Cardiac muscle cell (in vitro differentiated cells and primary cell): ENCODE measurements at regions not wholly inside any gene's neighbourhood (a gene's known extent, or its start where the extent isn't known, plus 50 kb on each side); places are given as distances from the start of the nearest gene placed in this dataset.

Source experiments
- DNase-seq, 2 donors: peaks; one replicate each; pipeline versions ENCODE4 v3.0.0 to v3.0.0-alpha.2; 2010 to 2017; ENCODE audit warnings: low read depth in 1 of 2, low spot score in 1 of 2
- H3K27ac ChIP-seq: fragments of 200-600 bp; sonication (generic); 2 replicates; pipeline ENCODE4 v1.5.1; 2016
- H3K27me3 ChIP-seq: fragments of 200-600 bp; sonication (generic); 2 replicates; pipeline ENCODE4 v1.6.0; 2016; ENCODE audit warnings: control low read depth
- H3K36me3 ChIP-seq: fragments of 200-600 bp; sonication (generic); 2 replicates; pipeline ENCODE4 v1.5.1; 2016; ENCODE audit warnings: control low read depth
- H3K4me1 ChIP-seq: fragments of 200-600 bp; sonication (generic); 2 replicates; pipeline ENCODE4 v1.8.1; 2017; ENCODE audit warnings: low read depth, mild to moderate bottlenecking, mixed run types
- H3K4me3 ChIP-seq: fragments of 200-600 bp; sonication (generic); 2 replicates; pipeline ENCODE4 v1.5.1; 2016; ENCODE audit warnings: mild to moderate bottlenecking
- H3K9me3 ChIP-seq: fragments of 200-600 bp; sonication (generic); 2 replicates; pipeline ENCODE4 v1.5.1; 2017; ENCODE audit warnings: low read depth, mild to moderate bottlenecking, control low read depth
- TF ChIP-seq, protein P1 (sequence below): IDR thresholded peaks from 2 replicates; pipeline ENCODE4 v1.5.1; 2012; ENCODE audit warnings: low read depth, mild to moderate bottlenecking, low read length

DNA sequence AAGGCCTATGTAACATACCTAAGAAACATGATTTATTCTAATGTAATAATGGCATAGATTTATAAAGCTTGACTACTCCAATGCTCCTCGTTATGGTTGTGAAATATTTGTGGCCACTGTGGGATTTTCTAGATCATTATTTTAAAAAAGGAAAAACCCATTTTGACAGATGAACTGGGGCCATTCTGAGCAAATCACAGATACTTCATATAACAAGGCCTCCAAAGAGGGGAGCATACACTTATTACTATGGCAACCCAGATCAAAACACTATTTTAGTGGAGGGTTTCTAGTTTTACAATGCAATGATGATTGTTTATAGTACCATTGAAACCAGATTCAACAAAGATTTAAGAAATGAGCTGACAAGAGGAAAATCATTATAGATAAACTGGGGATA, 346.6 kb downstream of the ZNF326 start:
- Histone ChIP-seq H3K4me1 (no peaks in the 10 kb centered on the region), H3K4me3 (no peak overlapping the region), H3K27ac (no peak overlapping the region), H3K36me3 (no peaks in the 10 kb centered on the region), H3K27me3 (no peaks in the 10 kb centered on the region), H3K9me3 (no peaks in the 10 kb centered on the region)
- DNase-seq, result no peak
- TF ChIP-seq, protein P1, sequence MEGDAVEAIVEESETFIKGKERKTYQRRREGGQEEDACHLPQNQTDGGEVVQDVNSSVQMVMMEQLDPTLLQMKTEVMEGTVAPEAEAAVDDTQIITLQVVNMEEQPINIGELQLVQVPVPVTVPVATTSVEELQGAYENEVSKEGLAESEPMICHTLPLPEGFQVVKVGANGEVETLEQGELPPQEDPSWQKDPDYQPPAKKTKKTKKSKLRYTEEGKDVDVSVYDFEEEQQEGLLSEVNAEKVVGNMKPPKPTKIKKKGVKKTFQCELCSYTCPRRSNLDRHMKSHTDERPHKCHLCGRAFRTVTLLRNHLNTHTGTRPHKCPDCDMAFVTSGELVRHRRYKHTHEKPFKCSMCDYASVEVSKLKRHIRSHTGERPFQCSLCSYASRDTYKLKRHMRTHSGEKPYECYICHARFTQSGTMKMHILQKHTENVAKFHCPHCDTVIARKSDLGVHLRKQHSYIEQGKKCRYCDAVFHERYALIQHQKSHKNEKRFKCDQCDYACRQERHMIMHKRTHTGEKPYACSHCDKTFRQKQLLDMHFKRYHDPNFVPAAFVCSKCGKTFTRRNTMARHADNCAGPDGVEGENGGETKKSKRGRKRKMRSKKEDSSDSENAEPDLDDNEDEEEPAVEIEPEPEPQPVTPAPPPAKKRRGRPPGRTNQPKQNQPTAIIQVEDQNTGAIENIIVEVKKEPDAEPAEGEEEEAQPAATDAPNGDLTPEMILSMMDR, result no peak

DNA sequence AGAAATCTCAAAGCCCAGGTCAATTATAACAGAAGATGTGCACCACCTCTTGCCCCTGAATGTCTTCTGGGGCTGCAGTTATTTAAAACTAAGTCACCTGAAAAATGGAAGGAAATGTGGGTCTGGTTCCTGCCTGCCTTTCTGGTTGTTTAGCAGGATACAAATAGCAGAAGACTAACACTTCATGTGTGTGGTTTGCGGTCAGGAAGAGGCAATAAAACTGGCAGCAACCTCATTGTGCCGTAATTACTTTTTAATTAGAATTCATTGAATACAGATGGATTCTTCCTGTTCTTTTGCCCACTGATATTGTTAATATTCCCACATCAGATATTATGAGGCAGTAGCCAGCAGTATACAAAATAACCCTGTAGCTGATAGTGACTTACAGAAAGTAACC, 345.7 kb downstream of the ZNF326 start:
- Histone ChIP-seq H3K9me3 (no peaks in the 10 kb centered on the region), H3K27ac (no peak overlapping the region), H3K4me3 (no peak overlapping the region), H3K36me3 (no peaks in the 10 kb centered on the region), H3K4me1 (no peaks in the 10 kb centered on the region), H3K27me3 (no peaks in the 10 kb centered on the region)
- TF ChIP-seq, protein P1, result no peak
- no peak for DNase-seq

DNA sequence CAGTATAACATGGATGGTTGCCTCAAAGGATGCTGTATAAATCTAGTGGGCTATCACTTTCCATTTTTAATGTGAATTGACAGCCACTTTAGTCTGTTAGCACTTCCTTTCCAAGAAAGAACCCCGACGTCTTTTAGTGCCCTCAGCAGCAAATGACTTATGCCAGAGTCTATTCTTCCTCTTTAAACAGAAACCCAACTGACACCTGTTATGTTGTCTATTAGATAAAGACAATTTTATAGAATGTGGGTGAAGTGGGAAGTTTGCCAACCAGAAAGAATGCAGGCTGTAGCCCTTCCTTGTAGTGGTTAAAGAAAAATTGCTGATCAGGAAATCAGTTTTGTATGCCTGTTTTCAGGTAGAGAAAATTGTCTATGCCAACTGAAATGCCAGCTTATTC, 344.9 kb downstream of the ZNF326 start:
- Histone ChIP-seq H3K36me3 (no peaks in the 10 kb centered on the region), H3K27me3 (no peaks in the 10 kb centered on the region), H3K4me3 (no peak overlapping the region), H3K27ac (no peak overlapping the region), H3K4me1 (no peaks in the 10 kb centered on the region), H3K9me3 (no peaks in the 10 kb centered on the region)
- TF ChIP-seq, protein P1, result no peak
- no peak for DNase-seq

DNA sequence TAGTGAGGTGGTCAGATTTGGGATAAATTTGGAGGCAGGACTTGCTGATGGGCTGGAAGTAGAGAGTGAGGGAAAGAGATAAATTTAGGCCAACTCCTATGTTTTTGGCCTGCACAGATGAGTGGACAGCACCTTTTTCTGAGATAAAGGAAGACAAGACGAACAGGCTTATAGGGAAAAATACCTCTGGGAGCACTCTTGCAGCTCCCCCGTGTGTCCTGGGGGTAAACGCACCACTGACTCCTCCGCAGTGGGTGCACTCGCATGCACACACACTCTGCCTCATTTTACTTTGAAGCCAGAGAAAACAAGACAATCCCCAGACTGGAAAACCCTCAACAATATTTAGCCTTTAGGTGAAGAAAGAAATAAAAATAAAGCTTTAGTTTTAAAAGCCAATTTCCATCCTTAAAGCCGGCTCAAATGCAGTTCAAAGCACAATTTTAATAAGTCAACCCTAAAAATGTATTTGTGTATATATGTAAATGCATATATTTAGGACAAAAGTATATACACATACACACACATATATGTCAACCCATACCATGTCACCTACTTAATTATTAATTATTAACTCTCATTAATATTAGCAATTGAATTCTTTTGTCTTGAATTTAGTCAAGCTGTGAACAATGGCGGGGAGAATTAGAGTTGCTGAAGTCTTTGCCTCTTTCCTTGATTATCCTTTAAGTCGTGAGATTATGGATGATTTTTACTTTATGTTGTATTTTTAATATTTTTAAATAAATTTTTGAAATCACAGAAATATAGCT, 341.8 kb downstream of the ZNF326 start:
- Histone ChIP-seq H3K27me3 (no peaks in the 10 kb centered on the region), H3K4me3 (no peak overlapping the region), H3K4me1 (no peaks in the 10 kb centered on the region), H3K36me3 (no peaks in the 10 kb centered on the region), H3K9me3 (no peaks in the 10 kb centered on the region), H3K27ac (no peak overlapping the region)
- TF ChIP-seq, protein P1, result no peak
- DNase-seq, result no peak

DNA sequence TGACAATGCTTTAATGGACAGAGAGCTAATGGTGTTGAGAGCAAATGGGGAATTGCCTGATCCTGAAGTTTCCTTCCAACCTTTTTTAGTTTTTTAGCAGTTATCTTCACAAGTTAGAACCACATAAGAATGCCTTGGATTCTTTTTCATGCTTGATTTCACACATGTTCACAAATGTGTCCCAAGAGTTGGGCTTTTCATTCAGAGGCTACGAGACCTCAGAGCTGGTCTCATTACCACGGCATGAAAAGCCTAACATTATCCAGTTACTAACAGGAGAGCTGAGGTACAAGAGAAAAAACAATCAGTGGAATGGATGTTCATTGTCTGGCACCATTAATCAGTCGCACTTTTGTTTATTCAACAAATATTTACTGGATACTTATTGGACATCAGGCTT, 340.6 kb downstream of the ZNF326 start:
- H3K4me1 ChIP-seq, result no peaks in the 10 kb centered on the region
- TF ChIP-seq, protein P1, result no peak
- H3K36me3 ChIP-seq, result no peaks in the 10 kb centered on the region
- no peak overlapping the region for H3K27ac ChIP-seq
- no peaks in the 10 kb centered on the region for H3K27me3 ChIP-seq
- no peak overlapping the region for H3K4me3 ChIP-seq
- H3K9me3 ChIP-seq, result no peaks in the 10 kb centered on the region
- no peak for DNase-seq
